Astrocyte of the cerebellum (primary cell): ENCODE measurements at regions not wholly inside any gene's neighbourhood (a gene's known extent, or its start where the extent isn't known, plus 50 kb on each side); places are given as distances from the start of the nearest gene placed in this dataset.
A peak's percentile ranks its signal among the peaks of the same experiment; 100 is the strongest.

Source experiments
- DNase-seq: peaks from one replicate; pipeline ENCODE4 v3.0.0-alpha.2; 2011; ENCODE audit warnings: low read depth
- H3K4me3 ChIP-seq: 2 replicates; pipeline ENCODE4 v1.5.1; 2011; ENCODE audit warnings: mild to moderate bottlenecking, low read depth, low read length, moderate library complexity
- in situ Hi-C: cut with HindIII; loops from 2 replicates; pipeline ENCODE4 v1.10.0; 2017; ENCODE audit warnings: low sequenced_read_pairs
- TF ChIP-seq, protein P1 (sequence below): IDR thresholded peaks from 2 replicates; pipeline ENCODE4 v1.5.1; 2012; ENCODE audit warnings: low read length, low read depth, moderate library complexity, mild to moderate bottlenecking; ENCODE audit errors: missing control alignments

DNA sequence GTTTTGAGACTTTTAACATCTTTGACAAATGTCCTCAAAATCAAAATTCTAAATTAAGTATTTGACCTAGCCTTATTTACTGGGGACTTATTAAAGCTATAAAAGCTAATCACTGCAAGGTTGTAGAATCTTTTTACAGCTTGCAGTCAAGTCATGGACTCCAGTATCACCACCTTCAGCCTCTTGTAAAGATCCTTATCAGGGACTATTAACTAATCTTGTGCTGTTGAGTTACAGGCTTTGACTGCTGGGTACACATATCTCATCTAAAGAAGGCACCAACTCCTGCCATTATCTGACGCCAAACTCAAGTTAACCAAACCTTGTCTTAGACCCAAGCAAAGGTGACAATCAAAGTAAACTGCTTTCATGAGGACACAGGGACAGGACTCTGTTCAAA is 621.0 kb upstream of the IGFBP3 start:
- no peak for DNase-seq
- no peak overlapping the region for H3K4me3 ChIP-seq
- TF ChIP-seq, protein P1, sequence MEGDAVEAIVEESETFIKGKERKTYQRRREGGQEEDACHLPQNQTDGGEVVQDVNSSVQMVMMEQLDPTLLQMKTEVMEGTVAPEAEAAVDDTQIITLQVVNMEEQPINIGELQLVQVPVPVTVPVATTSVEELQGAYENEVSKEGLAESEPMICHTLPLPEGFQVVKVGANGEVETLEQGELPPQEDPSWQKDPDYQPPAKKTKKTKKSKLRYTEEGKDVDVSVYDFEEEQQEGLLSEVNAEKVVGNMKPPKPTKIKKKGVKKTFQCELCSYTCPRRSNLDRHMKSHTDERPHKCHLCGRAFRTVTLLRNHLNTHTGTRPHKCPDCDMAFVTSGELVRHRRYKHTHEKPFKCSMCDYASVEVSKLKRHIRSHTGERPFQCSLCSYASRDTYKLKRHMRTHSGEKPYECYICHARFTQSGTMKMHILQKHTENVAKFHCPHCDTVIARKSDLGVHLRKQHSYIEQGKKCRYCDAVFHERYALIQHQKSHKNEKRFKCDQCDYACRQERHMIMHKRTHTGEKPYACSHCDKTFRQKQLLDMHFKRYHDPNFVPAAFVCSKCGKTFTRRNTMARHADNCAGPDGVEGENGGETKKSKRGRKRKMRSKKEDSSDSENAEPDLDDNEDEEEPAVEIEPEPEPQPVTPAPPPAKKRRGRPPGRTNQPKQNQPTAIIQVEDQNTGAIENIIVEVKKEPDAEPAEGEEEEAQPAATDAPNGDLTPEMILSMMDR: no peak
- in situ Hi-C loops: no loop called here

DNA sequence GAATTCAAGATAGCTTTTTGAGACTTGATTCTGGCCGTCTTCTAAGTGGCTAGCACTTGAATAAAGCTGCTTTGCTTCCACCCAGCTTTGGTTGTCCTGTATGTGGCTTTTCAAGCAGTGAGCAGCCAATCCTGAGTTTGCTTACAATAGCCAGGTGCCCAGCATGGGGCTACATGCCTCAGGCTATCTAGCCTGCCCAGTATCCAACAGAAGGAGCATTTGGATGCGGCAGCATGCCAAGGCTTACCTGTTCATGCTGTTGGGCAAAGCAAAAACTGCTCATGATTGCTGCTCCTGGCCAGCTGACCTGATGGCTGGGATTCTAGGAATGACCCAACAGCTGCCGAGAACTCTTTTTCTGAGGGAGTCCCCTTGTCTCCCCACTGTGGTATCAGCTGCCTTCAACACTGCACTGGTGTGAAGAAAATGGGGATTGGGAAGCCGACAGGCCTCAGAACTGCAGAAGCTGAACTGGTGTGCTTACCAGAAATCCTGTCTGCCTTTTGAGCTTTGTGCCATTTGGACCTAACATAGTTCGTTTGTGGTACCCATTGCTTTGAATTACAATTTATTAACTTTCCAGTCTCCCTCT is 618.9 kb upstream of the IGFBP3 start:
- no peak for DNase-seq
- in situ Hi-C loops: no loop called here
- no peak overlapping the region for H3K4me3 ChIP-seq
- TF ChIP-seq, protein P1: no peak

DNA sequence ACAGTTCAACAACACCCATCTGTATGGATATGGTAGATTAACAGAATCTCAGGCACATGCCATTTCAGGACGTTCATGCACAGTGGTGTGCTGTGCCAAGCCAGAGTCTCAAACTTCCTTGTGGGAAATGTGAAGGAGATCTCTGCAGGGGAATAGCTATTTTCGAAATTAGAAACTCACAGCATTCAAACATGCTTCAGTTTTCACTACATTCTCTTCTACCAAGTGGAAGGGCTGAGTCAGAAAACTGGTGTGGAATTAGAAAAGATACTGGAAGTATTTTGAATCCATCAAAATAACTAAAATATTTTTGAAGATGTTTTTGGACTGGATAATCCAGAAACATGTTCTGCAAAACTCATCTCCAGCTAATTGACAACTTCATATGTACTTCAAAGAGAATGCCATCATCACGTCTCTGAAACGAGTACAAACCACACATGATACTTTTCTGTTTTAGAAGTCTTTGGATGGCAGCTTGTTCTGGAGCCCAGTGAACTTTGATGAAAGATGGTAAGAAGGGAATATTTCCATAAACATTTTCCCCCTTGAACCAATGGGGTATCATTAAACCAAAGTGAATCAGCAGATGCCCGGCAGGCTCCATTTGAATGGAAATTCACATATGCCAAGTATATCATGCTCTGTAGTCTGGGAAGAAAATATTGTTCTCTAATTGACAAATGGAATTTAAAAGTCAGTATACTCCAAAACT is 616.3 kb upstream of the IGFBP3 start:
- in situ Hi-C loops: no loop called here
- TF ChIP-seq, protein P1: no peak
- DNase-seq: no peak
- H3K4me3 ChIP-seq: no peak overlapping the region

DNA sequence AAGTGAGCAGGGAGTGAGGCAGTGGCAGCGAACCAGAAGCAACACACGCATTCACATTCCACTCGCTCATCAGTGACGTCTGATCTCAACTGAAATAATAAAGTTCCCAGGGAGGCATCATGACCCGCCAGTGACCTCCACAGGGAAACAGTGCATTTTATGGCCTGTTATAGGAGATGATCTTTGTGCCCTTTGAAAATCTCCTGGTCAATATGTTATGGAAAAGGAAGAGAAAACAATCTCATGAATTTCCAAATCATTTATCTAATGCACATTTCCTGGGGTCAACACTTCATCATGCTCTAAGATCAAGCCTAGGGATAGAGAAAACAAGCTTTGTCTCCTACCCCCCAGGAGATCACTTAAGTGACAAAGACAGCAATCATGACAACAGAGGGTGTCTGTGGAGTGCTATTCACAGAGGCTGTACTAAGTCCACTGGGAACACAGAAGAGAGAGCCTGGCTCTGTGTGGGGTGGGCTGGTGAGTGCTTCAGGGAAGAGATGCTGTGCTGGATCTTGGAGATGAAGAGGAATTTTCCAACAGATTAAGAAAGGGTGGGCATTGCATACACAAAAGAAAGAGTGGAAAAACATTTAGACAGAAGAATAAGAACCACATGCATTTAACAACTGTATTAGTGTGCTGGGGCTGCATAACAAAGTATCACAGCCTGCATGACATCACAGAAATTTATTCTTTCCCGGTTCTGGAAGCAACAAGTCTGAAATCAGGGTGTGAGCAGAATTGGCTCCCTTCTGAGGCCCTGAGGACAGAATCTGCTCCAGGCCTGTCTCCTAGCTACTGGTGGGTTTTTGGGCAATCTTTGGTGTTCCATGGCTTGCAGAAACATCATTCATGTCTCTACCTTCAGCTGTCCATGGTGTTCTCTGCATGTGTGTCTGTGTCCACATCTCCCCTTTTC is 613.9 kb upstream of the IGFBP3 start:
- in situ Hi-C loops: loop anchor here (5.0 kb wide), 1 partner anchor 43 kb away; no protein-coding TSS in a partner anchor
- peak; percentile 84 for DNase-seq
- TF ChIP-seq, protein P1: no peak
- H3K4me3 ChIP-seq: no peak overlapping the region

DNA sequence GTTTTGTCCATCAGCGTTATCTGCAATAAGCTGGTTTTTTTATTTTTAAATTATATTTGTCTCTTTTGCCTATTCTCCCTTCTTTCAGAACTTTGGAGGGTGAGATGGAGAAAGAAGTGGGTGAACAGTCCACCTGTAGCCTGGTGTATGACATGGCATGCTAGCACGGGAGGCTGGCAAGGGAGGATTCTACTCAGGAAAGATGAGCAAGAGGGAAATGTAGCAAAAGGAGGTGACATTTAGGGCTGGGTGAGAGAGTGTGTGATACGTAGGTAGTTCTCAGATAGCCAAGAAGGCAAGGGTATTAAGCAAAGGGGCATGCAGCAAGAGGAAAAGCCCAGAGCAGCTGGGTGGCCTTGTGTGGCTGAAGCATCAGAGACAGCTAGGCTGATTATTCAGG is 612.9 kb upstream of the IGFBP3 start:
- no peak for DNase-seq
- H3K4me3 ChIP-seq: no peak overlapping the region
- TF ChIP-seq, protein P1: no peak
- in situ Hi-C loops: loop anchor here (5.0 kb wide), 1 partner anchor 42 kb away; no protein-coding TSS in a partner anchor

DNA sequence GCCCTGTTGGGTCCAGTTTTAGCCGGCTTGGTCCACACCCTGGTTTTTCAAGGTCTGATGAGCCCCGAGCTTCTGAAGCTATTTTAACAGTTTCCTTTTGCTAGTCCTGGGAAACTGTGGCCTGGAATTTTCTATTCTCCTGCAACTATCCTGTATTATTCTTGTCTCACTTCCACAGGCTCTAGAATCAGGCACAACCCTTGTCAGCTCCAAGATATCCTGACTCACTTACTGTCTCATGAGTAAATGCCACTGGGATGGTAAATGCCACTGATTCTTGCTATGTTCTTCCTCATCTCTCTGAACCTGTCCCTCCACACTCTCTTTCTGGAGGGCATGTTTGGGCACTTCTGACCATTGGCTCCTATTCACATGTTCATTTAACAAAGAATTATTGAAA is 611.5 kb upstream of the IGFBP3 start:
- no peak for DNase-seq
- H3K4me3 ChIP-seq: no peak overlapping the region
- TF ChIP-seq, protein P1: no peak
- in situ Hi-C loops: loop anchor here (5.0 kb wide), 1 partner anchor 40 kb away; no protein-coding TSS in a partner anchor
